NT2/D1 (cell line): ENCODE measurements at regions not wholly inside any gene's neighbourhood (a gene's known extent, or its start where the extent isn't known, plus 50 kb on each side); places are given as distances from the start of the nearest gene placed in this dataset.

Source experiments
- SUZ12 ChIP-seq: IDR thresholded peaks from 2 replicates; pipeline ENCODE4 v1.6.1; 2011; ENCODE audit not compliant: insufficient read length, insufficient read depth; ENCODE audit errors: extremely low read depth
- YY1 ChIP-seq: IDR thresholded peaks from 2 replicates; pipeline ENCODE4 v1.6.1; 2011; ENCODE audit not compliant: insufficient read length, insufficient read depth
- ZNF274 ChIP-seq: IDR thresholded peaks from 2 replicates; pipeline ENCODE4 v1.6.1; 2011; ENCODE audit warnings: mild to moderate bottlenecking, low read depth, low read length

GRCh38 chr6:14670806-14671205 is 553.2 kb downstream of the CD83 start:
- TF ChIP-seq ZNF274 (no peak), YY1 (no peak), SUZ12 (no peak)
